C4-2B (cell line): ENCODE measurements at regions not wholly inside any gene's neighbourhood (a gene's known extent, or its start where the extent isn't known, plus 50 kb on each side); places are given as distances from the start of the nearest gene placed in this dataset.

Experiments
- H3K27ac ChIP-seq: fragments of 450-650 bp; 2 replicates; pipeline ENCODE4 v1.5.1; 2017
- ZFX ChIP-seq: fragments of 450-650 bp; IDR thresholded peaks from 2 replicates; pipeline ENCODE4 v1.6.1; 2017
- TF ChIP-seq, protein P1 (sequence below): fragments of 450-650 bp; conservative IDR thresholded peaks from 2 replicates; pipeline ENCODE4 v1.5.1; 2017; ENCODE audit warnings: mild to moderate bottlenecking

DNA sequence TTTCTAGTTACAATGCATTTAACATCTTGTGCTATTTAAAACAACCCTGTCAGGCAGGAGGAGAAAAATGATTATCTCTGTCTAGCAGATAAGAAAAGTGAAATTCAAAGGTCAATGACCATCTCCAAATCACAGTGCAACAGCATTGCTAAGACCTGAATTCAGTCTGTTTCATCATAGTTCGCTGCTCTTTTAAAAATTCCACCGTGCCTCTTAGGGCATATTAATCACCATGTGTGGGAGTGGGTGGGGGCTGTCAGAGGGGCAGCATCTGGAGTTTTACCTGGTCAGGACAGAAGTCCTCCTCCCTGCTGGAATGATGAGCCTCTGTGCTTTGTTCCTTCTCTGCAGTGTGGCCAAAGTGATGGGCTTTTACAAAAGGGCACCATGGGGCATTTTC lies 418.7 kb upstream of the RGPD4 start:
- TF ChIP-seq, protein P1, sequence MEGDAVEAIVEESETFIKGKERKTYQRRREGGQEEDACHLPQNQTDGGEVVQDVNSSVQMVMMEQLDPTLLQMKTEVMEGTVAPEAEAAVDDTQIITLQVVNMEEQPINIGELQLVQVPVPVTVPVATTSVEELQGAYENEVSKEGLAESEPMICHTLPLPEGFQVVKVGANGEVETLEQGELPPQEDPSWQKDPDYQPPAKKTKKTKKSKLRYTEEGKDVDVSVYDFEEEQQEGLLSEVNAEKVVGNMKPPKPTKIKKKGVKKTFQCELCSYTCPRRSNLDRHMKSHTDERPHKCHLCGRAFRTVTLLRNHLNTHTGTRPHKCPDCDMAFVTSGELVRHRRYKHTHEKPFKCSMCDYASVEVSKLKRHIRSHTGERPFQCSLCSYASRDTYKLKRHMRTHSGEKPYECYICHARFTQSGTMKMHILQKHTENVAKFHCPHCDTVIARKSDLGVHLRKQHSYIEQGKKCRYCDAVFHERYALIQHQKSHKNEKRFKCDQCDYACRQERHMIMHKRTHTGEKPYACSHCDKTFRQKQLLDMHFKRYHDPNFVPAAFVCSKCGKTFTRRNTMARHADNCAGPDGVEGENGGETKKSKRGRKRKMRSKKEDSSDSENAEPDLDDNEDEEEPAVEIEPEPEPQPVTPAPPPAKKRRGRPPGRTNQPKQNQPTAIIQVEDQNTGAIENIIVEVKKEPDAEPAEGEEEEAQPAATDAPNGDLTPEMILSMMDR = no peak
- TF ChIP-seq ZFX = no peak
- H3K27ac ChIP-seq = no peak overlapping the region

DNA sequence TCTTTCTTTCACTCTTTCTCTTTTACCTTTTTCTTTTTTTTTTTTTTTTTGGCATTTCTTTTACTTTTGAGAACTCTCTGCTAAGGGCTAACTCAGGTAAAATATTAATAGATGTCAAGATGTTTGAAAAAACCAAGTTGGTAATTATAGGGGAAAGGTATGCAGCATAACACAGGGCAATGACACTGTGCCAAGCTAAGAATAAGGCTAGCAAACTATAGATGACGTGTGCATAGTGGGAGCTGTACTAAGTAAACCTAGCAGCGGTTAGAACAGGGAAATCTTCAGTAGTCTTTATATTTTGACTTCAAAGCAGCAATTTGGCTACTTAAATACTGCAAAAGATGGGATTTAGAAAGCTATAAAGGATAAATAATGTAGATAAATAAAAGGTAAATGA lies 415.4 kb upstream of the RGPD4 start:
- no peak overlapping the region for H3K27ac ChIP-seq
- TF ChIP-seq ZFX = no peak
- TF ChIP-seq, protein P1 = no peak

DNA sequence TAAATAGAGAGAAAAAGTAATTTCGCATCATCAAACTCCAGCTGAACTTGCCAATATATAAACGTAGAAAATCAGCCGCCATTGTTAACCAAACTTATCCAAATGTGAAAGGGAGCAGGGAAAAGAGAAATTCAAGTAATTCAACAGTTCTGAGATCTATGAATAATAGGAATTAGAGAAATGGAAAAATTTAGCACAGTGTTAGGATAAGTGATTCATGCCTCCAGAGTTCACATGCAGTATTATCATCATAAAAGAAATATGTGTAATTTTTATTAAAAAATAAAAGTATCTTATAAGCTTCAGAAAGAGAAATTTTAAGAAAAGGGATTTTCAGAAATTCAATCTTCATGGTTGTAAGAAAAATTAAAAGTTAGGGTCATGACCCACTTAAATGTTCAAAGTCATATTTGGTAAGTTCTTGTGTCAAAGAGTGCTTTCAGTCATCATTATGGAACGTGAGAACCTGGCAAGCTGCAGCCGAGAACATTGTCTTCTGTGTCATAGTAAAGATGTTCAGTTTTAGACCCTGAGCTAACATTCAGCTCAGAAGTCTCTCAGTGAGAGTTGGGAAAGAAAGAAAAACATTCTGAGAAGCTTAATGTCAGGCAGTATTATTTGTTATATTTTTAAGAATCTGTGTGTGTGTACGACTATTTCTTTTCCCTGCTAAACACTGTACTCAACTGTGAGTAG lies 414.3 kb upstream of the RGPD4 start:
- TF ChIP-seq ZFX = no peak
- TF ChIP-seq, protein P1 = no peak
- H3K27ac ChIP-seq = no peak overlapping the region

DNA sequence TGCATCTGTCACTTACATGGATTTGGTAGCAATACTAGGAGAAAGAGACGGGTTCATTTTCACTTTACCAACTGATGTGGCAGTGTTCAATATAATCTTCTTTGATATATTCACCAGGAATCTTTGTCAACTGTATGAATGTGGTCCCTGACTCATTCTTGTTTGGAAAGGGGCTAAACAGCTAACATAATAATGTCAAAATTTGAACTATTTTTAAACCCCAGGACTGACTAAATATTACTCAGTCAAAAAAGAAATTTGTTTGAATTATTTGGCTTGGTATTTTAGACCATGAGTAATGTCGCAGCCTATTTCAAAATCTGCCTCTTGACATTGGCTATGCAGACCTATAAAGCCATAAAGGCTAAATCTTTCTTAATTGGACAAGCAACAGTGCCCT lies 413.7 kb upstream of the RGPD4 start:
- no peak overlapping the region for H3K27ac ChIP-seq
- no peak for TF ChIP-seq ZFX
- TF ChIP-seq, protein P1 = no peak

DNA sequence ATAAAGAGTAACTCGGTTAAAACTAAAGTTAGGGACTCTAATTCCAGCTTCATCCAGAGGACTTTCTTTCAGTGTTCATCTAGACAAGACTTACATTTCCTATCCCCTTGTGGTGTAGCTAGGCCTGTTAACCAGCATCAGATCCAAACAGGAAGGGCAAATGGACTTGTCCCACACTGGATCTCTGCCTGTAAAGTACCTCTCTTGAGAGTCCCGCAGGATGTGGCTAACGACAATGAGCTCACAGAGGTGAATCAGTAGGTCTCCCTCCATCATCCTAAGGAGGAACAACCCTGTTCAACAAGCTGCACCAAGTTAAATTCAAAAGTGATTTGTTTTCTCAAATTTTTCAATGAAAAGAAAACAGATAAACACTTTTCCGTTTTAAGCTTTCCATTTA lies 412.3 kb upstream of the RGPD4 start:
- no peak for TF ChIP-seq ZFX
- TF ChIP-seq, protein P1 = no peak
- no peak overlapping the region for H3K27ac ChIP-seq

DNA sequence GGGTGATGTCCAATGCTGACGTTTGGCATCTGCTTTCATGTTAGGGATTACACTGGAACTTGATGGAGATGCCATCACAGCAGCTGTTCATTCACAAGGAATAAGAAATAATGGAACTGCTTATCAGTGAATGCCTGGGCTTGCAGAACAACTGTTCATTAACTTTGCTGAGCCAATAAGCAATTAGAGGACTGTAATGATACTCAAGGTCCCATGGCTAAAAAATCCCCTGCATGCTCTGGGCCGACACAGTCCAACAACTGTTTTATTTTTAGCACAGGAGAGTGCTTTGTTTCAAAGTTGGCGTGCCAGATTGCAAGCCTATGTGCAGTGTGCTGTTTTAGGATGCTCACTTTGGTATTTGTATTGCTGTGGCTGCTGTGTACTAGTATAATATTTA lies 408.0 kb upstream of the RGPD4 start:
- no peak overlapping the region for H3K27ac ChIP-seq
- TF ChIP-seq, protein P1 = no peak
- TF ChIP-seq ZFX = no peak

DNA sequence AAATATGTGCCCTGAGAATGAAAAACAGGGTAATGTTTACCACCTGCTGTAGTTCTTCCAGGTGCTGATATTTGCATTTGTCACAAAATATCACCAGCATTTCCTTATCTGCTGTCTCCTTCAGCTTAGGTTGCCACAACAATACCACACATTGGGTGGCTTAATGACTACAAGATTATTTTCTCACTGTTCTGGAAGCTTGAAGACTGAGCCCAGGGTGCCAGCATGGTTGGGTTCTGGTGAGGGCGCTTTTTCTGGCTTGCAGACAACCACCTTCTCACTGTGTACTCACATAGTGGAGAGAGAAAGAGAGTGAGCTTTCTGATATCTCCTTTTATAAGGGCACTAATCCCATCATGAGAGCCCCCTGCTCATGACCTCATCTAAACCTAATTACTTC lies 407.5 kb upstream of the RGPD4 start:
- TF ChIP-seq ZFX = no peak
- TF ChIP-seq, protein P1 = no peak
- no peak overlapping the region for H3K27ac ChIP-seq
